BE2C (cell line): ENCODE measurements at regions not wholly inside any gene's neighbourhood (a gene's known extent, or its start where the extent isn't known, plus 50 kb on each side); places are given as distances from the start of the nearest gene placed in this dataset.

ENCODE experiments used
- DNase-seq: peaks from one replicate; pipeline ENCODE4 v3.0.0-alpha.2; 2020
- H3K27me3 ChIP-seq: fragments of 250-450 bp; sonication (Bioruptor Pico); 2 replicates; pipeline ENCODE4 v1.5.1; 2020; ENCODE audit warnings: mild to moderate bottlenecking
- H3K36me3 ChIP-seq: fragments of 250-450 bp; sonication (Bioruptor Pico); 2 replicates; pipeline ENCODE4 v1.5.1; 2020; ENCODE audit warnings: mild to moderate bottlenecking
- H3K4me1 ChIP-seq: fragments of 250-450 bp; sonication (Bioruptor Pico); 2 replicates; pipeline ENCODE4 v1.5.1; 2020
- H3K4me3 ChIP-seq: 2 replicates; pipeline ENCODE4 v1.5.1; 2011; ENCODE audit warnings: low read depth, low read length
- H3K9me3 ChIP-seq: fragments of 250-450 bp; sonication (Bioruptor Pico); 2 replicates; pipeline ENCODE4 v1.5.1; 2020
- TF ChIP-seq, protein P1 (sequence below): IDR thresholded peaks from 2 replicates; pipeline ENCODE4 v1.5.1; 2012; ENCODE audit warnings: mild to moderate bottlenecking, low read depth, low read length

DNA sequence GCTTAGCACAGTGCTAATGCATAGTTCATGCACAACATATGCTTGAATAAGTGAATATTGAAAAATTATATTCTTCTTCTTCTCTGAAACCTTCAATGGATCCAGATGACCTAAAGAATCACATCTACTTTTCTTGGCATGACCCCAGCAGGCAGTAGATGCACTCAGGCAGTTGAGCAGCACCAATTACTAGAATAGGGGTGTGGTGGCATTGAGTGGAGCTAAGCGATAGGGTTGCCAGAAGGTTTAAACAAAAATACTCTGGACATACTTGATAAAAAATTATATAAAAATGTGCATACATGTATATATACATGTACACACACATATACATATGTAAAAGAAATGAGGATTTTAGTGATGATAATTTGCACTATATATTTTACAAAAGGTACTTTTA lies 81.8 kb downstream of the NFKBIZ start:
- TF ChIP-seq, protein P1, sequence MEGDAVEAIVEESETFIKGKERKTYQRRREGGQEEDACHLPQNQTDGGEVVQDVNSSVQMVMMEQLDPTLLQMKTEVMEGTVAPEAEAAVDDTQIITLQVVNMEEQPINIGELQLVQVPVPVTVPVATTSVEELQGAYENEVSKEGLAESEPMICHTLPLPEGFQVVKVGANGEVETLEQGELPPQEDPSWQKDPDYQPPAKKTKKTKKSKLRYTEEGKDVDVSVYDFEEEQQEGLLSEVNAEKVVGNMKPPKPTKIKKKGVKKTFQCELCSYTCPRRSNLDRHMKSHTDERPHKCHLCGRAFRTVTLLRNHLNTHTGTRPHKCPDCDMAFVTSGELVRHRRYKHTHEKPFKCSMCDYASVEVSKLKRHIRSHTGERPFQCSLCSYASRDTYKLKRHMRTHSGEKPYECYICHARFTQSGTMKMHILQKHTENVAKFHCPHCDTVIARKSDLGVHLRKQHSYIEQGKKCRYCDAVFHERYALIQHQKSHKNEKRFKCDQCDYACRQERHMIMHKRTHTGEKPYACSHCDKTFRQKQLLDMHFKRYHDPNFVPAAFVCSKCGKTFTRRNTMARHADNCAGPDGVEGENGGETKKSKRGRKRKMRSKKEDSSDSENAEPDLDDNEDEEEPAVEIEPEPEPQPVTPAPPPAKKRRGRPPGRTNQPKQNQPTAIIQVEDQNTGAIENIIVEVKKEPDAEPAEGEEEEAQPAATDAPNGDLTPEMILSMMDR = no peak
- Histone ChIP-seq H3K4me1 (no peaks in the 10 kb centered on the region), H3K4me3 (no peak overlapping the region), H3K36me3 (no peaks in the 10 kb centered on the region), H3K9me3 (no peaks in the 10 kb centered on the region), H3K27me3 (no peaks in the 10 kb centered on the region)
- DNase-seq = no peak

DNA sequence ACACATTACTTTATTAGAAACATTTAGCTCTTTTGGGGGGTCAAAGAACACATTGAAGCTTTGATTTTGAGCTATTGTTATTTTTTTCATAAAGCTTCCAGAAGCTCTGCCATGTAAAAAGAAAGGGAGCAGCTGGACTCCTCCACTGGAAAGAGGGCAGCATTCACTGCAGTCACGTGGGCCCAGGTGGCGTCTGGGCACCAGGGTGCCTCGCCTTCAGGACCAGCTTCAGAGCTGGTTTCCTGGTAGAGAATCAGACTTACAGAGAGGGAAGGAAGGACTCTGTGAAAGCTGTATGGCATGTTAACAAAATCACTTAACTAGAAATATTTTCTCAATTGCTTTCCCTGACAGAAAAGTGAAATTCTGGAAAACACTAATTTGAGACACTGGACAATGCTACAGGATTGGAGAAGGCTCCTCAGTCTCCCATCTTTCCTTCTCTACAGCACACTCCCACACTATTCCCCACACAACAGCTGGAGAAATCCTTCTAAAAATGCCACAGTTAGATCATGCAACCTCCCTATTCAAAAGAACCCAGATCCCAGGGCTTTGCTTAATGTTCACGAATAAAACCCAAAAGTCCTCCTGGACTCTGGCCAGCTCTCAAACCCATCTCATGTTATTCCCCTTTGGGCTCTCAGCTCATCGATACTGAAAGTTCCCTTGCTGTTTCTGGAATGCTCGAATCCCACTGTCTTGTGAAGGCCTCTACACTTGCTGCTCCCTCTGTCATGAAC lies 83.2 kb downstream of the NFKBIZ start:
- H3K4me3 ChIP-seq = no peak overlapping the region
- no peaks in the 10 kb centered on the region for H3K36me3 ChIP-seq
- TF ChIP-seq, protein P1 = no peak
- DNase-seq = no peak
- no peaks in the 10 kb centered on the region for H3K27me3 ChIP-seq
- H3K4me1 ChIP-seq = no peaks in the 10 kb centered on the region
- no peaks in the 10 kb centered on the region for H3K9me3 ChIP-seq

DNA sequence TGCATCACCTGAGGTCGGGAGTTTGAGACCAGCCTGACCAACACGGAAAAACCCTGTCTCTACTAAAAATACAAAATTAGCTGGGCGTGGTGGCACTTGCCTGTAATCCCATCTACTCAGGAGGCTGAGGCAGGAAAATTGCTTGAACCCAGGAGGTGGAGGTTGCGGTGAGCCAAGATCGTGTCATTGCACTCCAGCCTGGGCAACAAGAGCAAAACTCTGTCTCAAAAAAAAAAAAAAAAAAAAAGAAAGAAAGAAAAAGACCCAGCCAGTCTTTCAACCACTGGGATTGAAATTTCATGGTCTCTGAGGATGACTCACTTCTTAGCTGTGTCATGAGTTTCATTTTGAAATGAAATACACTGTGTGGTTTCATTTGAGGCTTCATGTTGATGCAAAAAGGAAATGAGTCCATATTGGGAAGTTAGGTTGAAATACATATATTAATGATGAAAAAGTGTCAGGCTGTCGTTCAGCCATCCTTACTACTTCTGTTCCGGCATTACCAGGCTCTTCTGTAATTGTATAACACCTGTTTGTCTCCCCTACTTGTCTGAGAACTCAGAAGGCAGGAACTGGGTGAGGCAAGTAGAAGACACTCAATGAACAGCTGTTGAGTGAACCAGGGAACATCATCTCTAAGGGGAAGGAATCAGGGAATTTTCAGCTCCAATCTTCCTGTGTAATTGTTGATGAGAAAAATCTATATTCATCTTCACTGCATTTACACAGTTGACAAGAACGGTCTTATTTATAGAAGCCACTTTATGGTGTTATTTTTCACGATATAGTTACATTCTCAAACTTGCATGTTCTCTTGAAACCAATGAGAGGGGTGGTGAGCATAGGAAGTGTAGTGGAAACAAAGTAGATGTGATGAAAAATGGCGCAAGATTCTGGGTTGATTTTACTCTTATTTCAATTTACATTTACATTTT lies 87.4 kb downstream of the NFKBIZ start:
- Histone ChIP-seq H3K4me1 (0 out of 2 replicates have a peak, but pooled peaks cover 4% of the 10 kb centered on the region), H3K36me3 (no peaks in the 10 kb centered on the region), H3K4me3 (no peak overlapping the region), H3K27me3 (no peaks in the 10 kb centered on the region), H3K9me3 (no peaks in the 10 kb centered on the region)
- TF ChIP-seq, protein P1 = no peak
- no peak for DNase-seq

DNA sequence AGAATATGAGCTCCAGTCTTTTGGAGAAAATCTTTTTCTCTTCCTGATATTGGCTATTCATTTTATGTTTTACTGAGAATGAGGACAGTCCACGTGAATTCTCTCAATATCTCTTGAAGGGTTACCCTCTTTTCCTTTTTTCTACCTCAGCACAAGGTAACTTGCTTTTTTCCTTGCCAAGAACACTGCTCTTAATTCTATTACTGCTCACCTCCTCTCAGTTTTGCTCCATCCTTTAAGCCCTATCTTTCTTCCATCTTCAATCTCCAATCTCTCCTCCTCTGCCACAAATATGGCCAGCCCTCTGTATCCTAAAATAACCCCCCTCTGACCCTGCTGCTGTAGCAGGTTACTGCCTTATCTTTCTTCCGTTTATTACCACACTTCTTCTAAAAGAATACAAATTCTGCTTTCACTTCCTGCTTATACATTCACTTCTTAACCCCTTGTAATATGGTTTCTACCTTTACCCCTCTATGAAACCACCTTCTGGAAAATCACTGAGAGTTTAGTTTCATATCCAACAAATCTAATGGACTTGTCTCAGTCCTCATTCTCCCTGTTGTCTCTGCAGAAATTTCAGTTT lies 89.0 kb downstream of the NFKBIZ start:
- H3K27me3 ChIP-seq = no peaks in the 10 kb centered on the region
- 0 out of 2 replicates have a peak, but pooled peaks cover 4% of the 10 kb centered on the region for H3K4me1 ChIP-seq
- no peaks in the 10 kb centered on the region for H3K36me3 ChIP-seq
- H3K9me3 ChIP-seq = no peaks in the 10 kb centered on the region
- DNase-seq = no peak
- H3K4me3 ChIP-seq = no peak overlapping the region
- TF ChIP-seq, protein P1 = no peak

DNA sequence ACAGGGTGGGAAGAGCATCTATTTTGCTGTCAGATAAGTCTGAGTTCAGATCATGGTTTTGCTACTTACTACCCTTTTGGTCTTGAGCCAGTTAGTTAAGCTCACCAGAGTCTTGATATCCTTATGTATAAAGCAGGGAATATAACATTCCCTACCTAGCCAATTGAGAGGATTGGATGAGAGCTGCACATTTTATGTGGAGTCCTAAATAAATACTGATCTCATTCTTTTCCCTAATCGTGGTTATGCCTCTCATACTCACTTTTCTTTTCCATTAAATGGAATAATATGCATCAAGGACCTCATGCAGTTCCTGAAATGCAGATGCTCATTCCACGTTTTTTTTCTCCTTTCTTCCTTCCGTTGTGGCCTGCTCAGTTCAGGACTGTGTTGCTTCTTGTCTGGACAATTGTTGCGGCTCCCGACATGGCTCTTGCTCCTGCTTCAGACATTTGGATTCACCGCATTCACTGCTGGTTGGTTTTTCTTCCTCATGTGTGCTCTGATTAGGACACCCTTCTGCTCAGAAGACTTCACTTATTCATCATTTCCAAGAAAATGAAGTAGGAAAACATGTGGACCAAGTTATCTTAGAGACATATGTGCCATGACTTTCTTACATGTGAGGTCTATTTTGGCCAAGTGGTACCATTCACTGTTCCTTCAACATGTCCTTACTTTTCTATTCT lies 90.2 kb downstream of the NFKBIZ start:
- no peak overlapping the region for H3K4me3 ChIP-seq
- no peaks in the 10 kb centered on the region for H3K9me3 ChIP-seq
- TF ChIP-seq, protein P1 = no peak
- 0 out of 2 replicates have a peak, but pooled peaks cover 4% of the 10 kb centered on the region for H3K4me1 ChIP-seq
- H3K27me3 ChIP-seq = no peaks in the 10 kb centered on the region
- DNase-seq = no peak
- H3K36me3 ChIP-seq = no peaks in the 10 kb centered on the region
